HUDEP-2 (cell line): ENCODE measurements at regions not wholly inside any gene's neighbourhood (a gene's known extent, or its start where the extent isn't known, plus 50 kb on each side); places are given as distances from the start of the nearest gene placed in this dataset.
"Not testable (repeated sequence)": the region's sequence is repeated elsewhere in the genome, so short reads cannot be mapped to it uniquely, and the experiment has no call there.

ENCODE experiments used
- DNase-seq, 76 experiments: peaks; one replicate each; lab custom pipeline; 2025; ENCODE audit not compliant: unreplicated experiment in 76 of 76; lab: John Stamatoyannopoulos, UW

DNA sequence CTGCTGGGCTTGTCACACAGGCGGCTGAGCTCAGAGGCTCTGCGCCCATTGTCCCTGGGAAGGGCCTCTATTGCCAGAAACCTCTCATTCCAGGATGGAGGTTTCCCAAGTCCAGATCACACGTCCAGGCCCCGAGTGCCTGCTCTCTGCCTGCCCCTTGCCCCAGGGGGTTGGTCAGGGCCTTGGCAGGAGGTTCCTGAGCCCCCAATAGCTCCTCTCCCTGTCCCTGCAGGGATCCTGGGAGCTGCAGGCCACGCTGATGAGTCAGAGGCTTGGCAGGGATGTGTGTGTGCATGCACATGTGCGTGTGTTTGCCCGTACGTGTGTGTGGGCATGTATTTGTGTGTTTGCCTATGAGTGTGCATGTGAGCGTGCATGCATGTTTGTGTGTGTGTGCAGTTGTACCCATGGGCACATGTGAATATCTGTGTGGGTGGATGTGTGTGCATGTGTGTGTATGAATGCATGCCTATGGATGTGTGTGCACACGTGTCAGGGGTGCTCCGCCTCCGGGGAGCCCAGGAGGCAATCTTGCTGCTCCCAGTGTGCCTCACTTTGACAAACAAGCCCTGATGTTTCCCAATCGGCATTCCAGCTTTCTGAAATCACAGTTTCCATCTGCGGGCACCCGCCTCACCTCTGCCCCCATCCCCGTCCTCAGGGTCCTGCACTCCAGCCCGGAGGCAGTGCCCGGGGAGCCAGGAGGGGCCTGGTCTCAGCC lies 98.4 kb upstream of the GSE1 start:
- DNase-seq = no peak

DNA sequence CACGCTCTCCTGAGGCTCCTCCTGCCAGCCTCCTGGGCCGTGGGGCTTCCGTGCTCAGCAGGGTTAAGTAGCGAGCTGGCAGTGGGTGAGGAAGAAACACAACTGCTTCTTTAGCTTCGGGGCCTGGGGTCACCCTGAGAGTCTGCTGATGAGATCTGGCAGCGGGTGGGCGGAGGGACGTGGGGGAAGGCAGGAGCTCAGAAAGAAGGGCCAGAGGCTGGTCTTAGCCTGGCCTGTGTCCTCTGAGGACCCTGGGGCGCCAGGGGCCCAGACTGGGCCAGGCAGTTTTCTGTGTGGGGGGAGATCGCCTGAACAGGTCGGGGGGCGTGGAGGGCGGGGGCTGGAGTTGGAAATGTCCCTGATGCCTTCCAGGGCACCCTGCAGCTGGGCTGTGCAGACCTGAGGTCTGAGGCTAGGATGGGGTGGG lies 97.8 kb upstream of the GSE1 start:
- DNase-seq = no peak

DNA sequence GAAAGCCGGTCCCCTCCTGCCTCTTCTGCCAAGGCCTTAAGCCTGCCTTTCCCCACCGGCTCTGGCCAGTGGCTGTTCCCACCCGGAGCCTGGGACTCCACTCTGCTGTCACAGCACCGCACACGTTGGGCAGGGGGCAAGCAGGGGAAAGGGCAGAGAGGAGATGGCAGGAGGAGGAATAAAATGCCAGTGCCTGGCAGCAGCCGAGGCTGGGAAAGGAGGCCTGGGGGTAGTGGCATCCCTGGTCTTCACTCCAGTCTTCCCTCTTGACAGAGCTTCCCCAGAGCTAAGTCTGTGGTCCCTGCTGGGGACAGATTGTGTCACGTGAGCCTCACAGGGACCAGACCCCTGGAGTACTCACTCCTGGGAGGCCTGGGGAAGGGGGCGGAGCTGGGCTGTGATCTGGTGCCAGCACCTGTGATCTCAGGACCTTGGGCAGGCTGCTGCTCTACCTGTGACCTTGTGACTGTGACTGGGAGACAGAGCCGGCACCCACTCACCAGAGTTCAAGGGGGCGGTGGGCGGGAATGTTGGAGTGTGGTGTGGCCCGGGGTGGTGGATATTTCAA lies 97.2 kb upstream of the GSE1 start:
- DNase-seq = no peak

DNA sequence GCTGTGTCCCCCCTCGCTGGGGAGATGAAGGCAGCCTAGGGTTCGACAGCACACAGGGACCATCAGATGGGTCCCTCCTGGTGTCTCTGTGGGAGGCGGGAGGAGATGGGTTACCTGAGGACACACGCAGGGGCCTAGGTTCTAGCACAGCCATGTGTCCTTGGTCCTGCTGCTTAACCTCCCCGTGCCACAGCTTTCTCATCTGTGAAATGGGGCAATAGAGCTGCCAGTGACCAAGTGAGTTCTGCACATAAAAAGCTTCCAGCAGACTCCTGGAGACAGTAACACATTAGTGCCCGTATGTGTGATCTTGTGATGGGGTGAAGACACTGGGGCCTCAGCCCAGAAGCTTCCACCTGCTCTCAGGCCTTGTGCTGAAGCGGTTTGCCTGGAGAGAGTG lies 96.0 kb upstream of the GSE1 start:
- DNase-seq = no peak

DNA sequence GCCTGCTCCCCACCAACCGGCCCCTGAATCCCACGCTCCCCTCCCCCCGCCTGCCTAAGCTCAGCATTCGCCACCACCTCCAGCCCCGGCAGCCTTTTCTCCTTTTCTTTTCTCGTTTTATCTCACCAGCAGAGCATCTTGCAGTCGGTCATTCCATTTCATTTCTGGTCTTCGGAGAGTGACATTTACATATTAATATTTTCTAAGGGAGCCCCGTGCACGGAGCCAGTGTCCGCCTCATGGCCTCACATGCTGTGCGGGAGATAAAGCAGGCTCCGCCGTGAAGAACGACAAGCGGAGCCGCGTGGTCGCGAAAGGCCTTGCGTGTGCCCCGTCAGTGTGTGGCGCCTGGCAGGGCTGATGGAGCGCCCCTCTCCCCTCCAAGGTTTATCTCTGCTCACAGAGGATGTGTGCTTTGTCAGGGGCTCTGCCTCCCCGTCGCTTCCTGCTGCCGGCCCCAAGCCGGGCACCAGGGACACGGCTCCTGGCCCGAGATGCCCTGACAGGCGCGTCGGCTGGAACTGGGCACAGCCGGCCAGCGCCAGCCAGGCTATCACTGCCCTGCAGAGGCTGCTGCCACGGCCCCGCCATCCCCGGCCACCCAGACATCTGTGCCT lies 95.5 kb upstream of the GSE1 start:
- no peak for DNase-seq

- DNase-seq = no peak
Measured at GRCh38 chr16:85518398-85519049, 94.6 kb upstream of the GSE1 start.

- DNase-seq = not testable (repeated sequence)
Measured at GRCh38 chr16:85519050-85519440, 94.1 kb upstream of the GSE1 start.

GRCh38 chr16:85519540-85520231 lies 93.4 kb upstream of the GSE1 start:
- no peak for DNase-seq

GRCh38 chr16:85520853-85521521 lies 92.1 kb upstream of the GSE1 start:
- DNase-seq = no peak

GRCh38 chr16:85521552-85522307 lies 91.4 kb upstream of the GSE1 start:
- DNase-seq = peak in 1 of 76 experiments; percentile 13

GRCh38 chr16:85522308-85522841 lies 90.7 kb upstream of the GSE1 start:
- no peak for DNase-seq

- no peak for DNase-seq
Measured at GRCh38 chr16:85522842-85523601, 90.1 kb upstream of the GSE1 start.

DNA sequence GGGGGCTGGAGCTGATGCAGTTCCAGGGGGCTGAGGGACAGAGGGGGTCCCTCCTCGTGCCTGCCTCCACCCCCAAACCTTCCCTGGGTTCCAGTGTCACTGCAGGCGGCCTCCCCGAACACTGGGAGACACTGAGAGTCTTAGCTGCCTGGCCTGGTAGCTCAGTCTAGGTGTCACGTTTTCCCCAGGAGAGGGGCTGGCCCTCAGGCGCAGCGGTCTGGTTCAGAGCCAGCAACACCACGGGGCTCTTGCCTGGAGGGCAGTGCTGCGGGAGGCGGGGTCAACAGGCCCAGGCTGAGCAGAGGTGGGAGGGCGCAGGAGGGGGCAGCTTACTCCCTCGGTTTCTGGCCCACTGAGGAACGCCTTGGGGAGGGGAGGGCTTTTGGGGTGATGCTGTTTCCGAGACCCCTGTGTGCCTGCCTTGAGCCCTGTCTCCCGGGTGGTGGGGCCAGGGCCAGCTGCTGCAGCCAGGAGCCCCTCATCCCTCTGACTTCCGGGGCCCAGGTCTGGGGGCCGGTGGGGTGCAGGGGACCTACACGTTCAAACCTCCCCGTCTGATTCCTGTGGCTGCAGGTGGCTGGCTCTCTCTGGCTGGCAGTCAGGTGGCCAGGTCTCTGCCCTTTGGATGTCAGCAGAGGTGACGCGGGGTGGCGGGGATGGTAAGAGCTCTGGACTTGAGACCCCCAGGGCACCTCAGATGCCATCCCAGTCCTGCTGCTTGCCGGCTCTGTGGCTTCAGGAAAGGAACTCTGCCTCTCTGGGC lies 89.3 kb upstream of the GSE1 start:
- DNase-seq = peak in 11 of 76 experiments; percentile 17 to 79 (median 68)

GRCh38 chr16:85524365-85524629 lies 88.8 kb upstream of the GSE1 start:
- no peak for DNase-seq

GRCh38 chr16:85524630-85525419 lies 88.3 kb upstream of the GSE1 start:
- no peak for DNase-seq

DNA sequence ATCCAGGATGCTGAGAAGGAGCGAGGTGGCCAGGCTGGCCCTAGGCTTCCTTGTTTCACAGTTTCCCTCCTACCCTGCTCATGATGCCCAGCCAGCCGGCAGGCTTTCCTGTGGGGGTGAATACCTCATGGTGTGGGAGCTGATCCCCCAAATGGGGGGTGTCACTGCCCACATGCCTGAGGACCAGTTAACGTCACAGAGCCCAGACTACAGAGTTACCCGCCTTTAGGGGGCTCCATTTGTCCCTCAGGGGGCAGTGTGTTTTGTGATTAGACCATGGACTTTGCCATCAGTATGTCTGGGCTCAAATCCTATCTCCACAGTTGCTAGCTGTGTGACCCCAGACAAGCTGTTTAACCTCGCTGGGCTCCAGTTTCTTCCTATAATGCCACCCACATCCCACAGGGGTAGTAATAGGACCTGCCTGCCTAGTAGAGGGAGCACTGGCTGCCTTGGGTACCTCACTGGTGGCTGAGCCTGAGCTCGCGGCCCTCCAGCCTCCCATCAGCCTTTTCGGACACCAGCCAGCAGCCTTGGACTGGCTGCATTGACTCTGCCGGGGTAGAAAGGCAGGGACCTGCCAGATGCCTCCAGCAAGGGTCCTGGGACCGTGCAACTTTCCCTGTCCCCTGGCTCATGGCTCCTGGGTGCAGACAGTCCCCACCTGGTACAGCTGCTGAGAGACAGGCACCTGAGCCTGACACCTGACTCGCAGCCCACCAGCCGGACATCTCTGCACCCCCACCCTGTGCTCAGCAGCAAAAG lies 87.5 kb upstream of the GSE1 start:
- no peak for DNase-seq
